Activated naive CD8-positive, alpha-beta T cell treated with anti-CD3 and anti-CD28 coated beads, Interleukin-2, amount 50 U/mL, for 16 hours (primary cell): ENCODE measurements at regions not wholly inside any gene's neighbourhood (a gene's known extent, or its start where the extent isn't known, plus 50 kb on each side); places are given as distances from the start of the nearest gene placed in this dataset.

Source experiments
- DNase-seq: peaks from one replicate; pipeline ENCODE4 v3.0.0-alpha.2; 2020; ENCODE audit warnings: low read depth, low spot score

- DNase-seq, result no peak
Observed at GRCh38 chr11:122235615-122236014, 119.6 kb upstream of the BLID start.

- no peak for DNase-seq
Observed at GRCh38 chr11:122234780-122235179, 118.8 kb upstream of the BLID start.

DNA sequence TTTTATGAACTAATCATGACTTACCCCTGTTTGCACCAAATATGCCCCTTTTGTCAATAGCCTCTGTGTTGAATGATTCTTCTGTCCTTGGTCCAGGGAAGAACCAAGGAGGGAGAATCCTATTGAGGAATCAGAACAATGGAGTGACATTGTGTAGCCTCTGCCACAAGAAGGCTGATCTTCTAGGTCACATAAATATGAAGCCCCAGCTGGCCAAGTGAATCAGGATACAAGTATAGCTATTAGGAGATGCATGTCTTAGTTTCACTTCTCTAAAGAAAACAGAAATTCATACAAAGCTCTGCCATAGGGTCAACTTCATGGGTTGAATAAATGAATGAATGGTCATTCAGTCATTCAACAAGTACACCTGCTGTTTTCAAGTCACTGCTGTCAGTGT is 118.2 kb upstream of the BLID start:
- no peak for DNase-seq

- no peak for DNase-seq
Observed at GRCh38 chr11:122232985-122233384, 117.0 kb upstream of the BLID start.

DNA sequence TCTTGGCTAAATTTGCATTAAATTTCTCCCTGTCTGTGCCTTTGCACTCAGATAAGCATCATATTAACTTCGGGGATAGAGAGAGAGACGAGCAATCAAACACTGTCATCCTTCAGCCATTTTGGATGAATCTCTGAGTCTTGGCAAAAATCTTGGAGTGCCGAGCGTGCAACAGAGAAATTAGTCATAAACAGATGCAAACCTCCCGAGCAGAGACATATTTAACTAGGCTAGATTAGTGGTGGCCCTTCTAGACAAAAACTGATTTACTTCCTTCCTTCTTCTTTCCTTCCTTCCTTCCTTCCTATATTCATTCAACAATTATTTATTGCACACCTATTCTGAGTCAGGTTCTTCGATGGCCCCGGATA is 114.4 kb upstream of the BLID start:
- no peak for DNase-seq

DNA sequence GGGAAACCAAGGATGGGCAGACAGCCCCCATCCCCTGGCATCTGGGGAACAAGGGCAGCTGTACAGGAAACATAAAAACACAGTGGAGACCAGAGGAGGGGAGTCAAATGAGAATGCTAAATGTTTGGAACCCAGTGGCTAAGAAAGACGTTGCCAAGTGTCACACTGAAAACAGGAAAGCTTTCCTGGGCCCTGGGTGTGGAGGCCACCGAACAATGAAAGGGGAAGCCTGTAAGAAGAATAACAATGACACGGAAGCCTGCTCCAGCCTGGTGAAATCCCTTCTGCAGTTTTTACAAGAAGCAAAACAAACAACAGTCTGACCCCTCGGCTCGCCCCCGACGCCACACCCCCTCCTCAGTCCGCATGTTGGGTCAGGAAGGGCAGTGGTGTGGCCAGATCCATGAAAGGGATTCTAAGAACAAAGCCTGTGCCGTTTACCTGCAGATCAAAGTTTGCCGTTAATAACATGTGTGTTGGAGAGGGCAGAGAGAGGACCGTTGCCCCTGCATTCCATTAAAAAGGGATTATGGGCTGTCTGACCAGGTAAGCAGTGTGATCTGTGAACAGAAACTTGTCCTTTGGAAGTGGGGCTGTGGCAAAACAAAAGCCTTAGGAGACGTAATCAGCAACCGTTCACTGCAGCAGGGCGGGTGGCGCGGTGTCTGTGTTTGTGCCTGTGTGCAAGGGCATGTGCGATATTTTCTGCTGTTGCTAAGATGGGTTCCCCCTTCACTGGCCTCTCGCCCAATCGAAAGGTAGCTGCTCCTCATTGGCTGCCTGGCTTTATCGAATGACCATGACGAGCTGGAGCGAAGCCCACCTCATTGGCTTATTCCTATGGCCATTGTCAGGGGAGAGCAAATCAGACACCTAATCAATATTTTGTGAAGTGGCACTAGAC is 113.7 kb upstream of the BLID start:
- DNase-seq, result no peak

DNA sequence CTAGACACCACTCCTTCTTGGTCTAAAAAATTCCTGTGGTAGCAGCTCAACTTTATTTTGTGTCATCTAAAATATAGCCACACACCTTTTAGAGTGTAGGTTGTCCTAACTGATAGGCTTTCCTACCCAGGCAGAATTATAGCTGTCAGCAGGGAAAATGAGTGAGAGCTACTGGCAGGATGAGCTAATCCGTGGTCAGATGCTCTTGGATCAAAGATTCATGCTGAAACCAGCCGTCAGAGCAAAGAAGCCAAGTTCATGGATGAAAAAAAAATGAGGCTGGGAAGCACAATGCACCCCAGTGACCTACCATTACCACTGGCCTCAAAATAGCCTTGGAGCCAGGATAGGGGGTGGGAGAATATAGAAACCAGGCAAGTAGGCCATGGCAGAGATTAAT is 113.1 kb upstream of the BLID start:
- no peak for DNase-seq

DNA sequence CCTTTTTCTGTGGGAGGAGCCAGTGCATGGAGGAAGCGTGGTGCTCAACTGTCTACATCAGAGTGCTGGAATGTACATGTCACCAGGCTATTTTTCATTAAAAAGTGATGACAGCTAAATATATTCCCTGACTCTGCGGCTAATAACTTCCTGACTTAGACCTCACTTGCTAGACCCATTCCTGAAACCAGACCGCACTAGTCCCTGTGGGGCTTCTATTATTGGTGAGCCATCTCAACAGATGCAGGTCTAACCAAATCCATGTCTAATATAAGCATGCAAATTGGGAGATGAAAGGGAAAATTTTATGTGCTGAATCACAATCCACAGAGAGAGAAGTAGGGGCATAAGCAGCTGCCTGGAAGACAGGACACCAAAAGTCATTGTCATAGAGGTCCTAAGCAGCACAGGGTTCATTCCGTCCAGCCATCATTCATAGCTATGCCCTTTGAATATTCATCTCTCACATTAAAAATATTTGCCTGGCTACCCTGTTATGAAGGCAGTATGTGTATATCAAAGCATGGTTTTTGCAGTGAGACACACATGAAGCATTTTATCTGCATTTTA is 110.9 kb upstream of the BLID start:
- no peak for DNase-seq

GRCh38 chr11:122224867-122225266 is 108.9 kb upstream of the BLID start:
- no peak for DNase-seq

- DNase-seq, result no peak
Observed at GRCh38 chr11:122220321-122220720, 104.3 kb upstream of the BLID start.

DNA sequence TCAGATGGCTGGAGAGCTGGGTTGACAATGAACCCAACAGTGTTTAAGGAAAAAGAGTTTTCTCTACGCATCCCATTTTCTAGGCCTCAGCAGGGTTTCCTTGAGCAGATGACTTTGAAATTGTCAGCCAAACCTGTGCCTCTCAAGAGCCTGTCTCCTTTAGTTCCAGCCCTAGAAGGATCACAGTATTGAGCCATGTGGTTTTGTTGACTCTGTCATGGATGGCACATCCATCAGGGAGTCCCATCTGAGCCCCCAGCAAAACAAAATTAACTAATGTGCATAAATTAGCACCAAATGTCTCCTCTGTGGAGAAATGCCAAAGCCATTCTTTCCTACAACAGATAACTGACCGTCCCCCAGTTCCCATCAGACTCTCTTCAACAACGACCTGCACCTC is 103.8 kb upstream of the BLID start:
- no peak for DNase-seq

GRCh38 chr11:122215244-122215992 is 99.4 kb upstream of the BLID start:
- no peak for DNase-seq

- no peak for DNase-seq
Observed at GRCh38 chr11:122214567-122214966, 98.6 kb upstream of the BLID start.

GRCh38 chr11:122214080-122214479 is 98.1 kb upstream of the BLID start:
- DNase-seq, result no peak

DNA sequence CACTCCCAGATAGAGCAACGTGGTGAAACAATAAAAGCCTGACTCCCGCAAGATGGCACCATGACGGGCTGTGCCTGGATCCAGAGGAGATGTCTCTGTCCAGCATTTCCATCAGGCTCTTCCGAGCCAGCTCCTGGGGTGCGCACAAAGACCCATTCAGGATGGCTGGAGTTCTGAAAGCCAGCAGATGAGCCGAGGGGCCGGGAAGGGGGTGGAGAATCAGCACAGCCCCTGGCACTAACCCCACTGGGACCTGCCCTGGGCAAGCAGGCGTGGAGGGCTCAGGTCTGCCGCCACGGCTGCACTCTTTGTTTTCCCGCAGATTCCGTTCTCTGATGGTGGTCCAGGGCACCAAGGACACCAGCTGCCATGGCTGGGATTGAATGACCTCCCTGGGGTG is 97.2 kb upstream of the BLID start:
- no peak for DNase-seq

- no peak for DNase-seq
Observed at GRCh38 chr11:122210367-122210997, 94.5 kb upstream of the BLID start.

GRCh38 chr11:122209619-122210366 is 93.8 kb upstream of the BLID start:
- DNase-seq, result no peak

DNA sequence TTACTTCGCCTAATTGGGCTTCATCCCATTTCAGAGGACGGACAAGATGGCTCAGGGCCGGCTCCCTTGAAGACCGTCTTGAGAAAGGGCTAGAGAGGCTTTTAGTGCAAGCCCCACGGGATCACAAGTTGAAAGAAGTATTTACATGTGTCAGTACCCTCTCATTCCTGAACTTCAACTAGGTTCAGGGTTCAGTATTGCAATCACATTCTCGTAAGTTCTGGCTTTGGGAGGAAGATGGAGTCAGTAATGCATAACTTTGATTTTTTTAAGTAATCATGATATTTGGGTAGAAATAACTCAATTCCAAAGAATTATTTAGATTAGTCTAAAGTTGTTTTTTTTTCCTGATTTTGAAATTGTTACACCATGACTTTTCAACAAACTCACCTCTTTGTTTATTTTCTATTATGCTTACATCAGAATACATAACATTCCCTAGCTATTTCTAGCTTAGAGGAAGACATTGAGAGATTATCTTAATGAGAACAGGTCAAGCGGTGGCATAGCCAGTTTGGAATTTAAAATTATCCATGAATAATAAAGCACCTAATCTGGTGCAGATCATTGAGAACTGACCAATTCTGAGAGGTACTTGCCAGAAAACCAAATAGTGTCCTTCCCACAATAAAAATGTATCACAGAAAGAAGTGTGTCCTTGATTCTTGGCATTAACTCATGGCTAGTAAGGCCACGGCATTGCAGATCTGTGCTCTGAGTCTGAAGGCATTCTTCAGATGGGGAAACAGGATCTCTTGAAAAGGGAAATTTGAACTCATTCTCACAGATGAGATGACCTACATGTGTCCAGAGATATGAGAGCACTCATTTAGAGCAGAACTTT is 92.1 kb upstream of the BLID start:
- no peak for DNase-seq

- no peak for DNase-seq
Observed at GRCh38 chr11:122207505-122207904, 91.5 kb upstream of the BLID start.

DNA sequence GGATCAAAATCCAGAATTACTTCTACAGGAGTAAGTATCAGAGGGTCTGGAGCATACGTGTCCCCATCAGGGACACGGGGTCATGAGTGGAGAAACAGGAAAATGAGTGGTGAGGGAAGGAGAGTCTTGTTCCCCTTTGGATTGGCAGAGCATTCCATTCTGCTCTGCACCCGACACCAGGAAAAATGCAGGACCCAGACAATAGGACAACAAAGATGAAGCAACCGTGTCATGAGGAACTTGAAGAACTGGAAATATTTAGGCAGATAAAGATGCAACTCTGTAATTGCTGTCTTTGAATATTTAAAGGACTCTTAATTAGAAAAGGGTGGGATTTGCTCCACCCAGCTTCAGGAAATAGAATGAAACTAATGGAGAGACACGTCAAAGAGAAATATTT is 89.0 kb upstream of the BLID start:
- no peak for DNase-seq

- no peak for DNase-seq
Observed at GRCh38 chr11:122204206-122204605, 88.2 kb upstream of the BLID start.
